GM04503 (cell line): ENCODE measurements at regions not wholly inside any gene's neighbourhood (a gene's known extent, or its start where the extent isn't known, plus 50 kb on each side); places are given as distances from the start of the nearest gene placed in this dataset.

ENCODE experiments used
- DNase-seq: peaks from one replicate; pipeline ENCODE4 v3.0.0-alpha.2; 2012; ENCODE audit warnings: low read depth

GRCh38 chr7:25557379-25557917 lies 329.2 kb upstream of the NPVF start:
- no peak for DNase-seq

- DNase-seq, result no peak
These were observed 329.6 kb upstream of the NPVF start for GRCh38 chr7:25557930-25558329.

GRCh38 chr7:25558605-25559004 lies 330.3 kb upstream of the NPVF start:
- DNase-seq, result no peak

- no peak for DNase-seq
These were observed 331.5 kb upstream of the NPVF start for GRCh38 chr7:25559581-25560367.

- no peak for DNase-seq
These were observed 334.4 kb upstream of the NPVF start for GRCh38 chr7:25562673-25563182.

- no peak for DNase-seq
These were observed 336.7 kb upstream of the NPVF start for GRCh38 chr7:25565002-25565401.

- peak; percentile 11 for DNase-seq
These were observed 337.7 kb upstream of the NPVF start for GRCh38 chr7:25565949-25566348.

GRCh38 chr7:25567430-25567829 lies 339.1 kb upstream of the NPVF start:
- DNase-seq, result no peak

GRCh38 chr7:25569765-25570164 lies 341.5 kb upstream of the NPVF start:
- DNase-seq, result no peak

GRCh38 chr7:25572423-25572822 lies 344.1 kb upstream of the NPVF start:
- DNase-seq, result no peak

GRCh38 chr7:25574828-25575227 lies 346.5 kb upstream of the NPVF start:
- no peak for DNase-seq

- no peak for DNase-seq
These were observed 347.3 kb upstream of the NPVF start for GRCh38 chr7:25575634-25576033.

GRCh38 chr7:25578991-25579777 lies 350.9 kb upstream of the NPVF start:
- DNase-seq, result no peak

GRCh38 chr7:25579778-25580075 lies 351.4 kb upstream of the NPVF start:
- DNase-seq, result no peak

GRCh38 chr7:25580141-25580540 lies 351.9 kb upstream of the NPVF start:
- no peak for DNase-seq

GRCh38 chr7:25583621-25584020 lies 355.3 kb upstream of the NPVF start:
- DNase-seq, result no peak

- no peak for DNase-seq
These were observed 356.0 kb upstream of the NPVF start for GRCh38 chr7:25584112-25584938.

GRCh38 chr7:25586513-25586912 lies 358.2 kb upstream of the NPVF start:
- no peak for DNase-seq

GRCh38 chr7:25594122-25594521 lies 365.8 kb upstream of the NPVF start:
- DNase-seq, result no peak

- no peak for DNase-seq
These were observed 366.4 kb upstream of the NPVF start for GRCh38 chr7:25594728-25595127.

GRCh38 chr7:25595996-25596395 lies 367.7 kb upstream of the NPVF start:
- DNase-seq, result no peak

GRCh38 chr7:25596443-25596842 lies 368.2 kb upstream of the NPVF start:
- no peak for DNase-seq
